IMR-90 (cell line): ENCODE measurements at regions not wholly inside any gene's neighbourhood (a gene's known extent, or its start where the extent isn't known, plus 50 kb on each side); places are given as distances from the start of the nearest gene placed in this dataset.

Experiments used
- BHLHE40 ChIP-seq: fragments of 150-350 bp; IDR thresholded peaks from 2 replicates; pipeline ENCODE4 v1.6.1; 2016; ENCODE audit warnings: mild to moderate bottlenecking, low read depth, low read length
- CTCF ChIP-seq: conservative IDR thresholded peaks from 2 replicates; pipeline ENCODE4 v1.5.1; 2012; ENCODE audit warnings: mild to moderate bottlenecking, low read depth, low read length, improper control_type of control experiment
- MAFK ChIP-seq: IDR thresholded peaks from 2 replicates; pipeline ENCODE4 v1.6.1; 2012; ENCODE audit warnings: low read depth, low read length, improper control_type of control experiment
- RAD21 ChIP-seq: IDR thresholded peaks from 2 replicates; pipeline ENCODE4 v1.6.1; 2012; ENCODE audit warnings: low read length, improper control_type of control experiment
- RFX5 ChIP-seq: IDR thresholded peaks from 2 replicates; pipeline ENCODE4 v1.8.0; 2012; ENCODE audit warnings: low read depth, mild to moderate bottlenecking, low read length, moderate library complexity
- SMC3 ChIP-seq: fragments of 150-350 bp; IDR thresholded peaks from 2 replicates; pipeline ENCODE4 v1.6.1; 2016; ENCODE audit warnings: low read depth, mild to moderate bottlenecking, antibody characterized with exemption, low read length, moderate library complexity

- TF ChIP-seq CTCF (no peak), SMC3 (no peak), RFX5 (no peak), BHLHE40 (no peak), MAFK (no peak), RAD21 (no peak)
Observed at GRCh38 chr5:43891112-43891511, 288.1 kb downstream of the NNT start.
